ENCODE measurements at regions not wholly inside any gene's neighbourhood (a gene's known extent, or its start where the extent isn't known, plus 50 kb on each side); places are given as distances from the start of the nearest gene placed in this dataset.

DNA sequence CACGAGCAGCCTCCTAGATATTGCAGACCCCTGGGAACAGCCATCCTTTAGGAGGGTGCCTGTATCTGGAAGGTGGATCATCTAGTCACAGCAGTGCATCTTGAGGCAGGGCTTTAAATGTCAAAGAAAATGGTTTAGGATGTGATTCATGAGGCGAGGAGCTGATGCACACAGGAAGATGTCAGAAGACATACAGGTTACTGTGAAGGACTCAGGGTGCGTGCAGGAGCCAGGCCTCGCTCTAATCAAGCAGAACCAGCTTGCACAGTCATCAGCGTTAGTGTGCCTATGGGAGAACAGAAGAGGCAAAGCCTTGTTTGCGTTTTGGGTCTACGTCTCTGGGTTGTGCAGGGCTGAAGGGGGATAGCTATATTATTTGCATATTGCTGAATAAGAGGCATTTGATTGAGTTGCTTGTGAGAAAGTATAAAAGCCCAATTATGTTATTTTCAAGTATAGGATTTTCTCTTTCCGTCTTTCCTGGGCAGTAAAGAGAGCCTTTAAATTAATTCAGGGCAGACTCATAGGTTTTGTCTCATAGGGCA lies 77.3 kb upstream of the RPH3A start:
- TF ChIP-seq, protein P1, sequence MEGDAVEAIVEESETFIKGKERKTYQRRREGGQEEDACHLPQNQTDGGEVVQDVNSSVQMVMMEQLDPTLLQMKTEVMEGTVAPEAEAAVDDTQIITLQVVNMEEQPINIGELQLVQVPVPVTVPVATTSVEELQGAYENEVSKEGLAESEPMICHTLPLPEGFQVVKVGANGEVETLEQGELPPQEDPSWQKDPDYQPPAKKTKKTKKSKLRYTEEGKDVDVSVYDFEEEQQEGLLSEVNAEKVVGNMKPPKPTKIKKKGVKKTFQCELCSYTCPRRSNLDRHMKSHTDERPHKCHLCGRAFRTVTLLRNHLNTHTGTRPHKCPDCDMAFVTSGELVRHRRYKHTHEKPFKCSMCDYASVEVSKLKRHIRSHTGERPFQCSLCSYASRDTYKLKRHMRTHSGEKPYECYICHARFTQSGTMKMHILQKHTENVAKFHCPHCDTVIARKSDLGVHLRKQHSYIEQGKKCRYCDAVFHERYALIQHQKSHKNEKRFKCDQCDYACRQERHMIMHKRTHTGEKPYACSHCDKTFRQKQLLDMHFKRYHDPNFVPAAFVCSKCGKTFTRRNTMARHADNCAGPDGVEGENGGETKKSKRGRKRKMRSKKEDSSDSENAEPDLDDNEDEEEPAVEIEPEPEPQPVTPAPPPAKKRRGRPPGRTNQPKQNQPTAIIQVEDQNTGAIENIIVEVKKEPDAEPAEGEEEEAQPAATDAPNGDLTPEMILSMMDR (IDR thresholded peaks at IDR 0.05), result no peak
- TF ChIP-seq POLR2A (IDR thresholded peaks at IDR 0.05), result no peak
